A549 (cell line): ENCODE measurements at regions not wholly inside any gene's neighbourhood (a gene's known extent, or its start where the extent isn't known, plus 50 kb on each side); places are given as distances from the start of the nearest gene placed in this dataset.
A peak's percentile ranks its signal among the peaks of the same experiment; 100 is the strongest.
"Not testable (repeated sequence)": the region's sequence is repeated elsewhere in the genome, so short reads cannot be mapped to it uniquely, and the experiment has no call there.

Experiments
- ATAC-seq, 2 experiments: fragments of 200-7000 bp in 1 of 2; fragments of >200 bp in 1 of 2; cut with Nextera tagmentation in 1 of 2; cut with Tn5 transposase in 1 of 2; 3 replicates each; pipeline versions ENCODE4 v1.8.0 to v1.9.1; 2018 to 2020; ENCODE audit warnings: mild to moderate bottlenecking in 1 of 2, moderate library complexity in 1 of 2
- CTCF ChIA-PET: fragments of 300-600 bp; sonication (Branson Sonifier 250); formaldehyde crosslinking; extraction: SDS; loops from one replicate; lab custom pipeline; 2021; ENCODE audit warnings: antibody characterized with exemption, inconsistent platforms; lab: Yijun Ruan, JAX
- POLR2A ChIA-PET: fragments of 350-600 bp; formaldehyde crosslinking; extraction: SDS; loops from one replicate; lab custom pipeline; 2021; ENCODE audit warnings: antibody characterized with exemption, inconsistent platforms; lab: Yijun Ruan, JAX
- DNase-seq, 2 experiments: peaks; one replicate each; pipeline versions ENCODE4 v3.0.0 to v3.0.0-alpha.2; 2011 to 2016; ENCODE audit warnings: low read depth in 1 of 2, low spot score in 1 of 2
- FAIRE-seq: peaks from 2 replicates; lab custom pipeline; 2011; peaks lifted over from hg19 to GRCh38; lab: Jason Lieb, UNC
- H3K27ac ChIP-seq, 2 experiments: fragments of >200 bp; sonication (Bioruptor Twin); formaldehyde crosslinking; 3 replicates each; pipeline ENCODE4 v1.5.1; 2016 to 2017
- H3K4me1 ChIP-seq: fragments of >200 bp; sonication (Bioruptor Twin); formaldehyde crosslinking; 3 replicates; pipeline ENCODE4 v1.6.1; 2016
- H3K4me2 ChIP-seq: fragments of >200 bp; sonication (Bioruptor Twin); formaldehyde crosslinking; 3 replicates; pipeline ENCODE4 v1.6.1; 2016
- H3K4me3 ChIP-seq: fragments of >200 bp; sonication (Bioruptor Twin); formaldehyde crosslinking; 3 replicates; pipeline ENCODE4 v1.5.1; 2016
- H3K9me3 ChIP-seq: fragments of >200 bp; sonication (Bioruptor Twin); formaldehyde crosslinking; 3 replicates; pipeline ENCODE4 v1.6.1; 2016
- BHLHE40 ChIP-seq: IDR thresholded peaks from 2 replicates; pipeline ENCODE4 v1.6.1; 2012; ENCODE audit warnings: low read depth, low read length, inconsistent platforms
- CBX2 ChIP-seq: fragments of 200-600 bp; sonication (generic); IDR thresholded peaks from 2 replicates; pipeline ENCODE4 v1.6.1; 2016; ENCODE audit warnings: low read depth, mild to moderate bottlenecking, borderline replicate concordance
- CTCF ChIP-seq: fragments of >200 bp; sonication (Bioruptor Twin); formaldehyde crosslinking; IDR thresholded peaks from 3 replicates; pipeline ENCODE4 v1.5.1; 2016
- EHF ChIP-seq: fragments of 250-450 bp; sonication (Bioruptor Pico); IDR thresholded peaks from 2 replicates; pipeline ENCODE4 v1.5.0; 2020; ENCODE audit warnings: mild to moderate bottlenecking
- FOXS1 ChIP-seq: fragments of 250-450 bp; sonication (Bioruptor Pico); IDR thresholded peaks from 2 replicates; pipeline ENCODE4 v1.5.0; 2020; ENCODE audit warnings: mild to moderate bottlenecking, moderate library complexity
- RAD21 ChIP-seq, 2 experiments: fragments of >200 bp in 1 of 2; sonication (Bioruptor Twin) in 1 of 2; formaldehyde crosslinking in 1 of 2; IDR thresholded peaks in 1 of 2; conservative IDR thresholded peaks in 1 of 2; 2 replicates in 1 of 2; 3 replicates in 1 of 2; pipeline ENCODE4 v1.6.1; 2012 to 2018; ENCODE audit warnings: inconsistent platforms in 1 of 2
- RARB ChIP-seq: fragments of 250-450 bp; sonication (Bioruptor Pico); IDR thresholded peaks from 2 replicates; pipeline ENCODE4 v1.8.0; 2021; ENCODE audit warnings: mild to moderate bottlenecking, moderate library complexity
- SMC3 ChIP-seq: fragments of >200 bp; sonication (Bioruptor Twin); formaldehyde crosslinking; IDR thresholded peaks from 3 replicates; pipeline ENCODE4 v1.6.1; 2018; ENCODE audit warnings: inconsistent platforms
- SREBF2 ChIP-seq: fragments of 450-650 bp; IDR thresholded peaks from 2 replicates; pipeline ENCODE4 v1.6.1; 2014; ENCODE audit warnings: mild to moderate bottlenecking, moderate library complexity
- TFCP2L1 ChIP-seq: fragments of 250-450 bp; sonication (Bioruptor Pico); IDR thresholded peaks from 2 replicates; pipeline ENCODE4 v1.5.0; 2021; ENCODE audit warnings: mild to moderate bottlenecking
- TP53 ChIP-seq: fragments of 250-450 bp; sonication (Bioruptor Pico); IDR thresholded peaks from 2 replicates; pipeline ENCODE4 v1.5.0; 2021; ENCODE audit warnings: mild to moderate bottlenecking, moderate library complexity
- ZFP36 ChIP-seq: fragments of 450-650 bp; IDR thresholded peaks from 2 replicates; pipeline ENCODE4 v1.6.1; 2014; ENCODE audit warnings: borderline replicate concordance; ENCODE audit not compliant: partially characterized antibody
- WGBS: methylation state at CpG from one replicate; pipeline ENCODE4 v1.1.6; 2017; ENCODE audit errors: missing lambda C conversion rate; 5-methylcytosine and 5-hydroxymethylcytosine counted together
- TF ChIP-seq, protein P1 (sequence below): fragments of 250-450 bp; sonication (Bioruptor Pico); IDR thresholded peaks from 2 replicates; pipeline ENCODE4 v1.5.0; 2020; ENCODE audit warnings: low read depth, mild to moderate bottlenecking, moderate library complexity
- TF ChIP-seq, protein P2 (sequence below): IDR thresholded peaks from 2 replicates; pipeline ENCODE4 v1.6.1; 2012

DNA sequence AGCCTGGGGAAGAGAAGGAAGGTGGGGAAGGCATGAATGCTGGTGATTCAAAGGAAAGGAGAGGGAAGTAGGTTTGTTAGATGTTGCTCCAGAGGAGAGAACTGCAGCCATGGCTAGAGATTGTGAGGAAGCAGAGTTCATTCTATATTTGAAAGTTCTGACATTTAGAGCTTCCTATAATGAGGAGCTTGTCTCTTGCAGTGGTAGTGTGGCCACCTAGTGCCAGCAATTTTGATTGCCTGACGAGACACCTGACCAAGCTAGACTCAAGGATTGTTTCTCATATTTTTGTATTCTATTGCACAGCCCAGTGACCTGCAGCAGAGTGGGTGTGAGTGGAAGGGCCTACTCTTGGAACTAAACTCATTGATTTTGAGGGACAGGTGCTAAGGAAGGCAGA, 116.2 kb upstream of the GOLGA6L4 start:
- H3K4me1 ChIP-seq, FAIRE-seq, H3K9me3 ChIP-seq, H3K27ac ChIP-seq, POLR2A ChIA-PET, H3K4me2 ChIP-seq: not testable (repeated sequence)
- CTCF ChIA-PET, result interaction anchor here (0.6 kb wide), 1 partner anchor 1916 kb away, joined by 3 read pairs; no protein-coding TSS in a partner anchor
- TF ChIP-seq RAD21 (conservative IDR thresholded peaks at IDR 0.05 in 1 of 2, IDR thresholded peaks at IDR 0.05 in 1 of 2), result peak in 1 of 2 experiments; percentile 17; a peak in 1 of 5 replicates
- TF ChIP-seq, all 56 proteins: peak for 1; not testable (repeated sequence) for 55
- H3K4me3 ChIP-seq, result not testable (repeated sequence)
- ATAC-seq (peak; percentile 63 to 77; a peak in 5 of 6 replicates), DNase-seq (peak in 1 of 2 experiments; percentile 9)
- WGBS, result 0% methylated on average over 1 of the region's 1 CpG

DNA sequence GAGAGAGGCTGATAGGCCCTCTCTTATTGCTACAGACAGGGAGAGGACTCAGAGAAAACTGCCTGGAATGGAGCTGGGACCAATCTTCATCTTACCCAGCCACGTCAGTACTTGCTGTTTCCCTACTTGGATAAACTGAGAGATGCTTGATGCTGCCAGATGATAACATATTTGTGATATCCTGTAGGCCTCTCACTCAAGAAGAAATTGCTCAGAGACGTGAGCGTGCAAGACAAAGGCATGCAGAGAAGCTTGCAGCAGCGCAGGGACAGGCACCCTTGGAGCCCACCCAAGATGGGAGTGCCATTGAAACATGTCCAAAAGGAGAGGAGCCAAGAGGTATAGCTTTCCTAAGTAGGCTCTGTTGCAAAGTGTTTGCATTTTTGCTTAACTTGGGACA, 114.7 kb upstream of the GOLGA6L4 start:
- DNase-seq, FAIRE-seq, CTCF ChIA-PET, H3K4me3 ChIP-seq, H3K9me3 ChIP-seq, H3K4me2 ChIP-seq, H3K27ac ChIP-seq, ATAC-seq, H3K4me1 ChIP-seq, POLR2A ChIA-PET: not testable (repeated sequence)
- 14% methylated on average over 4 of the region's 4 CpGs for whole genome bisulfite sequencing

GRCh38 chr15:84128706-84129105, 106.9 kb upstream of the GOLGA6L4 start:
- CTCF ChIA-PET, H3K4me1 ChIP-seq, DNase-seq, H3K4me2 ChIP-seq, POLR2A ChIA-PET, H3K9me3 ChIP-seq, ATAC-seq, H3K27ac ChIP-seq, H3K4me3 ChIP-seq: not testable (repeated sequence)
- FAIRE-seq, result peak; percentile 96
- 37% methylated on average over 2 of the region's 2 CpGs for WGBS

GRCh38 chr15:84130098-84130831, 105.3 kb upstream of the GOLGA6L4 start:
- ATAC-seq, result peak; percentile 47 to 51; a peak in 3 of 6 replicates
- H3K27ac ChIP-seq, H3K9me3 ChIP-seq, H3K4me1 ChIP-seq, POLR2A ChIA-PET, H3K4me3 ChIP-seq, DNase-seq, H3K4me2 ChIP-seq: not testable (repeated sequence)
- FAIRE-seq, result peak; percentile 93
- 26% methylated on average over 9 of the region's 9 CpGs for WGBS
- CTCF ChIA-PET, result interaction anchor here (0.6 kb wide), 1 partner anchor 18 kb away, joined by 3 read pairs; no protein-coding TSS in a partner anchor

GRCh38 chr15:84135931-84136456, 99.6 kb upstream of the GOLGA6L4 start:
- DNase-seq, H3K4me3 ChIP-seq, H3K4me2 ChIP-seq, H3K9me3 ChIP-seq, H3K4me1 ChIP-seq, POLR2A ChIA-PET, FAIRE-seq, ATAC-seq, CTCF ChIA-PET, H3K27ac ChIP-seq: not testable (repeated sequence)
- WGBS, result 42% methylated on average over 2 of the region's 3 CpGs

DNA sequence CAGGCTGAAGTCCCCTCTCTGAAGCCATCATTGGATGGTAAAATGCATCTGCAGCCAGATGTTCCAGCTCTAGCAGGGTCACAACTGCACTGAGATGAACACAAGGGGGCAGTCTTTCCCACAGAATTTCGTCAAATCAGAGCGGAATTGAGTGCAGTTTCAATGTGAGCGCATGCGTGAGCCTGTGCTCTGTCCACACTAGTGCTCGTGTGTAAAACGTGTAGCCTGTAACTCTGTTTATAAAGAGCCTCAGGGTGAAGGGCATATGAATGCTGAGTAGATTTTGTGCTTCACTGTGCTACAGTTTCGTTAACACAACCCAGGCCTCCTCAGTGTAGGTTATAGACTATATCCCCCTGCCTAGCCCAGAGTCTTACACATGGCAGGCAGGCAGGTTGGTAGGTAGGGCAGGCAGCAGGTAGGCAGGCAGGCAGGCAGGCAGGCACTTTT, 92.7 kb upstream of the GOLGA6L4 start:
- ATAC-seq (peak; percentile 94 to 100), FAIRE-seq (peak; percentile 92), DNase-seq (peak; percentile 87 to 90)
- ChIA-PET CTCF (interaction anchor here (0.6 to 1.6 kb wide), 6 partner anchors 8 to 262 kb away, joined by 3 to 8 read pairs (median 4); no protein-coding TSS in a partner anchor), POLR2A (interaction anchor here (0.6 kb wide), 1 partner anchor 1751 kb away, joined by 4 read pairs; no protein-coding TSS in a partner anchor)
- Histone ChIP-seq H3K9me3 (no peaks in the 10 kb centered on the region), H3K27ac (peak overlapping the region; percentile 43 to 74; a peak in 4 of 6 replicates), H3K4me2 (peak overlapping the region; percentile 66), H3K4me3 (0 out of 3 replicates have a peak overlapping the region, but pooled peaks have one; percentile 15), H3K4me1 (no peaks in the 10 kb centered on the region)
- TF ChIP-seq FOXS1 (CRISPR knock-in tag) (no peak), RARB (CRISPR knock-in tag) (no peak), EHF (no peak), SMC3 (peak; percentile 66), TP53 (CRISPR knock-in tag) (no peak), CBX2 (no peak), BHLHE40 (no peak), RAD21 (conservative IDR thresholded peaks at IDR 0.05 in 1 of 2, IDR thresholded peaks at IDR 0.05 in 1 of 2) (peak; percentile 91 to 93), ZFP36 (peak; percentile 72), CTCF (peak; percentile 96), SREBF2 (no peak), TFCP2L1 (CRISPR knock-in tag) (no peak)
- TF ChIP-seq, protein P1, sequence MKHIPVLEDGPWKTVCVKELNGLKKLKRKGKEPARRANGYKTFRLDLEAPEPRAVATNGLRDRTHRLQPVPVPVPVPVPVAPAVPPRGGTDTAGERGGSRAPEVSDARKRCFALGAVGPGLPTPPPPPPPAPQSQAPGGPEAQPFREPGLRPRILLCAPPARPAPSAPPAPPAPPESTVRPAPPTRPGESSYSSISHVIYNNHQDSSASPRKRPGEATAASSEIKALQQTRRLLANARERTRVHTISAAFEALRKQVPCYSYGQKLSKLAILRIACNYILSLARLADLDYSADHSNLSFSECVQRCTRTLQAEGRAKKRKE (CRISPR knock-in tag), result no peak
- TF ChIP-seq, protein P2, sequence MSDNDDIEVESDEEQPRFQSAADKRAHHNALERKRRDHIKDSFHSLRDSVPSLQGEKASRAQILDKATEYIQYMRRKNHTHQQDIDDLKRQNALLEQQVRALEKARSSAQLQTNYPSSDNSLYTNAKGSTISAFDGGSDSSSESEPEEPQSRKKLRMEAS, result peak; percentile 74
- 3% methylated on average over 7 of the region's 7 CpGs for WGBS
